ENCODE measurements at regions not wholly inside any gene's neighbourhood (a gene's known extent, or its start where the extent isn't known, plus 50 kb on each side); places are given as distances from the start of the nearest gene placed in this dataset.

GRCh38 chr12:78398750-78399149, 465.8 kb upstream of the SYT1 start:
- H3K27me3 ChIP-seq (ENCODE audit: control insufficient read depth, insufficient read depth, low read length, poor library complexity, severe bottlenecking) = no peaks in the 10 kb centered on the region
- H3K36me3 ChIP-seq (ENCODE audit: control insufficient read depth, insufficient read depth, low read length) = no peaks in the 10 kb centered on the region
- H3K4me3 ChIP-seq (ENCODE audit: insufficient read depth, low read depth, low read length) = no peak overlapping the region
- WGBS, 2 experiments = 86 to 100% methylated on average over 2 of the region's 2 CpGs
- no peaks in the 10 kb centered on the region for H3K9me3 ChIP-seq (ENCODE audit: control insufficient read depth, low read length)
- H3K27ac ChIP-seq (ENCODE audit: insufficient read depth, low read depth, low read length, poor library complexity, severe bottlenecking) = no peak overlapping the region
- peaks cover 5% of the 10 kb centered on the region for H3K4me1 ChIP-seq (ENCODE audit: control insufficient read depth, insufficient read depth, low read length)

- Histone ChIP-seq H3K9me3 (ENCODE audit: control insufficient read depth, low read length) (no peaks in the 10 kb centered on the region), H3K27ac (ENCODE audit: insufficient read depth, low read depth, low read length, poor library complexity, severe bottlenecking) (peak overlapping the region; percentile 32), H3K27me3 (ENCODE audit: control insufficient read depth, insufficient read depth, low read length, poor library complexity, severe bottlenecking) (no peaks in the 10 kb centered on the region), H3K4me1 (ENCODE audit: control insufficient read depth, insufficient read depth, low read length) (peaks cover 5% of the 10 kb centered on the region), H3K4me3 (ENCODE audit: insufficient read depth, low read depth, low read length) (no peak overlapping the region), H3K36me3 (ENCODE audit: control insufficient read depth, insufficient read depth, low read length) (no peaks in the 10 kb centered on the region)
- 84 to 90% methylated on average over 5 of the region's 5 CpGs for WGBS, 2 experiments
Measured at GRCh38 chr12:78402366-78403134, 462.0 kb upstream of the SYT1 start.

- WGBS, 2 experiments = 75 to 100% methylated on average over 1 of the region's 1 CpG
- H3K4me1 ChIP-seq (ENCODE audit: control insufficient read depth, insufficient read depth, low read length) = peaks cover 5% of the 10 kb centered on the region
- no peaks in the 10 kb centered on the region for H3K9me3 ChIP-seq (ENCODE audit: control insufficient read depth, low read length)
- no peak overlapping the region for H3K4me3 ChIP-seq (ENCODE audit: insufficient read depth, low read depth, low read length)
- H3K27ac ChIP-seq (ENCODE audit: insufficient read depth, low read depth, low read length, poor library complexity, severe bottlenecking) = no peak overlapping the region
- no peaks in the 10 kb centered on the region for H3K27me3 ChIP-seq (ENCODE audit: control insufficient read depth, insufficient read depth, low read length, poor library complexity, severe bottlenecking)
- H3K36me3 ChIP-seq (ENCODE audit: control insufficient read depth, insufficient read depth, low read length) = no peaks in the 10 kb centered on the region
Measured at GRCh38 chr12:78403136-78403535, 461.4 kb upstream of the SYT1 start.

- Histone ChIP-seq H3K9me3 (ENCODE audit: control insufficient read depth, low read length) (no peaks in the 10 kb centered on the region), H3K36me3 (ENCODE audit: control insufficient read depth, insufficient read depth, low read length) (no peaks in the 10 kb centered on the region), H3K27me3 (ENCODE audit: control insufficient read depth, insufficient read depth, low read length, poor library complexity, severe bottlenecking) (no peaks in the 10 kb centered on the region), H3K4me1 (ENCODE audit: control insufficient read depth, insufficient read depth, low read length) (peaks cover 5% of the 10 kb centered on the region), H3K4me3 (ENCODE audit: insufficient read depth, low read depth, low read length) (no peak overlapping the region), H3K27ac (ENCODE audit: insufficient read depth, low read depth, low read length, poor library complexity, severe bottlenecking) (no peak overlapping the region)
- 88 to 96% methylated on average over 2 to 3 of the region's 3 CpGs for WGBS, 2 experiments
Measured at GRCh38 chr12:78403681-78404080, 460.9 kb upstream of the SYT1 start.

GRCh38 chr12:78406213-78406612, 458.4 kb upstream of the SYT1 start:
- H3K9me3 ChIP-seq (ENCODE audit: control insufficient read depth, low read length) = no peaks in the 10 kb centered on the region
- peaks cover 5% of the 10 kb centered on the region for H3K4me1 ChIP-seq (ENCODE audit: control insufficient read depth, insufficient read depth, low read length)
- no peak overlapping the region for H3K27ac ChIP-seq (ENCODE audit: insufficient read depth, low read depth, low read length, poor library complexity, severe bottlenecking)
- WGBS, 2 experiments = 93 to 100% methylated on average over 1 of the region's 2 CpGs
- H3K36me3 ChIP-seq (ENCODE audit: control insufficient read depth, insufficient read depth, low read length) = no peaks in the 10 kb centered on the region
- H3K4me3 ChIP-seq (ENCODE audit: insufficient read depth, low read depth, low read length) = no peak overlapping the region
- H3K27me3 ChIP-seq (ENCODE audit: control insufficient read depth, insufficient read depth, low read length, poor library complexity, severe bottlenecking) = no peaks in the 10 kb centered on the region

- Histone ChIP-seq H3K27me3 (ENCODE audit: control insufficient read depth, insufficient read depth, low read length, poor library complexity, severe bottlenecking) (no peaks in the 10 kb centered on the region), H3K4me3 (ENCODE audit: insufficient read depth, low read depth, low read length) (no peak overlapping the region), H3K27ac (ENCODE audit: insufficient read depth, low read depth, low read length, poor library complexity, severe bottlenecking) (no peak overlapping the region), H3K4me1 (ENCODE audit: control insufficient read depth, insufficient read depth, low read length) (peaks cover 5% of the 10 kb centered on the region), H3K9me3 (ENCODE audit: control insufficient read depth, low read length) (no peaks in the 10 kb centered on the region), H3K36me3 (ENCODE audit: control insufficient read depth, insufficient read depth, low read length) (no peaks in the 10 kb centered on the region)
- WGBS, 2 experiments = 68% methylated on average over 2 of the region's 2 CpGs; no CpG with 5 or more reads in 1 of the 2 experiments
Measured at GRCh38 chr12:78406828-78407227, 457.7 kb upstream of the SYT1 start.

- Histone ChIP-seq H3K27ac (ENCODE audit: insufficient read depth, low read depth, low read length, poor library complexity, severe bottlenecking) (no peak overlapping the region), H3K4me3 (ENCODE audit: insufficient read depth, low read depth, low read length) (no peak overlapping the region), H3K27me3 (ENCODE audit: control insufficient read depth, insufficient read depth, low read length, poor library complexity, severe bottlenecking) (no peaks in the 10 kb centered on the region), H3K9me3 (ENCODE audit: control insufficient read depth, low read length) (no peaks in the 10 kb centered on the region), H3K4me1 (ENCODE audit: control insufficient read depth, insufficient read depth, low read length) (peaks cover 1% of the 10 kb centered on the region), H3K36me3 (ENCODE audit: control insufficient read depth, insufficient read depth, low read length) (no peaks in the 10 kb centered on the region)
- 93% methylated on average over 2 of the region's 2 CpGs for WGBS, 2 experiments
Measured at GRCh38 chr12:78407722-78408121, 456.9 kb upstream of the SYT1 start.

- no peak overlapping the region for H3K27ac ChIP-seq (ENCODE audit: insufficient read depth, low read depth, low read length, poor library complexity, severe bottlenecking)
- H3K4me3 ChIP-seq (ENCODE audit: insufficient read depth, low read depth, low read length) = no peak overlapping the region
- 90 to 98% methylated on average over 1 of the region's 1 CpG for WGBS, 2 experiments
- H3K4me1 ChIP-seq (ENCODE audit: control insufficient read depth, insufficient read depth, low read length) = no peaks in the 10 kb centered on the region
- no peaks in the 10 kb centered on the region for H3K36me3 ChIP-seq (ENCODE audit: control insufficient read depth, insufficient read depth, low read length)
- H3K9me3 ChIP-seq (ENCODE audit: control insufficient read depth, low read length) = no peaks in the 10 kb centered on the region
- no peaks in the 10 kb centered on the region for H3K27me3 ChIP-seq (ENCODE audit: control insufficient read depth, insufficient read depth, low read length, poor library complexity, severe bottlenecking)
Measured at GRCh38 chr12:78414071-78414470, 450.5 kb upstream of the SYT1 start.

GRCh38 chr12:78418919-78419318, 445.7 kb upstream of the SYT1 start:
- 86 to 91% methylated on average over 2 of the region's 2 CpGs for WGBS, 2 experiments
- Histone ChIP-seq H3K4me3 (ENCODE audit: insufficient read depth, low read depth, low read length) (no peak overlapping the region), H3K27ac (ENCODE audit: insufficient read depth, low read depth, low read length, poor library complexity, severe bottlenecking) (no peak overlapping the region), H3K9me3 (ENCODE audit: control insufficient read depth, low read length) (no peaks in the 10 kb centered on the region), H3K4me1 (ENCODE audit: control insufficient read depth, insufficient read depth, low read length) (no peaks in the 10 kb centered on the region), H3K36me3 (ENCODE audit: control insufficient read depth, insufficient read depth, low read length) (no peaks in the 10 kb centered on the region), H3K27me3 (ENCODE audit: control insufficient read depth, insufficient read depth, low read length, poor library complexity, severe bottlenecking) (no peaks in the 10 kb centered on the region)

GRCh38 chr12:78419513-78419912, 445.1 kb upstream of the SYT1 start:
- WGBS, 2 experiments = 94 to 100% methylated on average over 2 to 3 of the region's 3 CpGs
- no peaks in the 10 kb centered on the region for H3K9me3 ChIP-seq (ENCODE audit: control insufficient read depth, low read length)
- no peaks in the 10 kb centered on the region for H3K4me1 ChIP-seq (ENCODE audit: control insufficient read depth, insufficient read depth, low read length)
- no peak overlapping the region for H3K27ac ChIP-seq (ENCODE audit: insufficient read depth, low read depth, low read length, poor library complexity, severe bottlenecking)
- no peak overlapping the region for H3K4me3 ChIP-seq (ENCODE audit: insufficient read depth, low read depth, low read length)
- no peaks in the 10 kb centered on the region for H3K36me3 ChIP-seq (ENCODE audit: control insufficient read depth, insufficient read depth, low read length)
- no peaks in the 10 kb centered on the region for H3K27me3 ChIP-seq (ENCODE audit: control insufficient read depth, insufficient read depth, low read length, poor library complexity, severe bottlenecking)
